ENCODE measurements at regions not wholly inside any gene's neighbourhood (a gene's known extent, or its start where the extent isn't known, plus 50 kb on each side); places are given as distances from the start of the nearest gene placed in this dataset.

- ATAC-seq (ENCODE audit: low read depth), result no peak
- Mint-ChIP-seq H3K27ac (no peak overlapping the region), H3K4me1 (no peaks in the 10 kb centered on the region), H3K27me3 (peaks cover 3% of the 10 kb centered on the region), H3K36me3 (ENCODE audit: low read depth) (no peaks in the 10 kb centered on the region), H3K9me3 (peaks cover 8% of the 10 kb centered on the region), H3K4me3 (no peak overlapping the region)
- POLR2A ChIA-PET, result no interaction called here
- CTCF ChIA-PET, result interaction anchor here (0.7 to 1.2 kb wide), 3 partner anchors 12 to 242 kb away, joined by 3 to 4 read pairs (median 3); no protein-coding TSS in a partner anchor
- TF ChIP-seq CTCF (IDR thresholded peaks at IDR 0.05), result no peak
- no peak for DNase-seq
- intact Hi-C loops (cut with micrococcal nuclease), result no loop called here
Observed at GRCh38 chr1:185427264-185427663, 110.2 kb upstream of the IVNS1ABP start.

GRCh38 chr1:185426848-185427247 lies 109.8 kb upstream of the IVNS1ABP start:
- TF ChIP-seq CTCF (IDR thresholded peaks at IDR 0.05), result no peak
- Mint-ChIP-seq H3K27ac (no peak overlapping the region), H3K27me3 (peaks cover 3% of the 10 kb centered on the region), H3K9me3 (peaks cover 8% of the 10 kb centered on the region), H3K4me1 (no peaks in the 10 kb centered on the region), H3K36me3 (ENCODE audit: low read depth) (no peaks in the 10 kb centered on the region), H3K4me3 (no peak overlapping the region)
- ATAC-seq (ENCODE audit: low read depth) (no peak), DNase-seq (no peak)
- ChIA-PET POLR2A (no interaction called here), CTCF (interaction anchor here (0.7 to 1.2 kb wide), 3 partner anchors 12 to 243 kb away, joined by 3 to 4 read pairs (median 3); no protein-coding TSS in a partner anchor)
- intact Hi-C loops (cut with micrococcal nuclease), result no loop called here

- ChIA-PET CTCF (no interaction called here), POLR2A (no interaction called here)
- Mint-ChIP-seq H3K27ac (no peak overlapping the region), H3K4me3 (no peak overlapping the region), H3K9me3 (peaks cover 8% of the 10 kb centered on the region), H3K27me3 (peaks cover 3% of the 10 kb centered on the region), H3K4me1 (no peaks in the 10 kb centered on the region), H3K36me3 (ENCODE audit: low read depth) (no peaks in the 10 kb centered on the region)
- intact Hi-C loops (cut with micrococcal nuclease), result loop anchor here (2.0 kb wide), 1 partner anchor 14 kb away; no protein-coding TSS in a partner anchor
- ATAC-seq (ENCODE audit: low read depth) (no peak), DNase-seq (no peak)
- TF ChIP-seq CTCF (IDR thresholded peaks at IDR 0.05), result no peak
Observed at GRCh38 chr1:185425163-185425562, 108.1 kb upstream of the IVNS1ABP start.

GRCh38 chr1:185421485-185422107 lies 104.6 kb upstream of the IVNS1ABP start:
- Mint-ChIP-seq H3K27ac (no peak overlapping the region), H3K4me3 (no peak overlapping the region), H3K4me1 (no peaks in the 10 kb centered on the region), H3K9me3 (no peaks in the 10 kb centered on the region), H3K36me3 (ENCODE audit: low read depth) (no peaks in the 10 kb centered on the region), H3K27me3 (peaks cover 3% of the 10 kb centered on the region)
- POLR2A ChIA-PET, result no interaction called here
- DNase-seq (no peak), ATAC-seq (ENCODE audit: low read depth) (no peak)
- no peak for TF ChIP-seq CTCF (IDR thresholded peaks at IDR 0.05)
- CTCF ChIA-PET, result no interaction called here
- intact Hi-C loops (cut with micrococcal nuclease), result loop anchor here (5.0 kb wide), 1 partner anchor 36 kb away; no protein-coding TSS in a partner anchor

GRCh38 chr1:185420588-185421081 lies 103.6 kb upstream of the IVNS1ABP start:
- no peak for TF ChIP-seq CTCF (IDR thresholded peaks at IDR 0.05)
- H3K9me3 Mint-ChIP-seq, result no peaks in the 10 kb centered on the region
- no peaks in the 10 kb centered on the region for H3K36me3 Mint-ChIP-seq (ENCODE audit: low read depth)
- H3K4me3 Mint-ChIP-seq, result no peak overlapping the region
- intact Hi-C loops (cut with micrococcal nuclease), result loop anchor here (5.0 kb wide), 1 partner anchor 37 kb away; no protein-coding TSS in a partner anchor
- no peak for ATAC-seq (ENCODE audit: low read depth)
- POLR2A ChIA-PET, result no interaction called here
- no peak for DNase-seq
- H3K27me3 Mint-ChIP-seq, result peaks cover 3% of the 10 kb centered on the region
- H3K4me1 Mint-ChIP-seq, result no peaks in the 10 kb centered on the region
- CTCF ChIA-PET, result no interaction called here
- no peak overlapping the region for H3K27ac Mint-ChIP-seq

Measured in activated B cell treated with CpG ODN at 0.5 μM for 24 hours (primary cell).